IPS-15b (cell line): ENCODE measurements at regions not wholly inside any gene's neighbourhood (a gene's known extent, or its start where the extent isn't known, plus 50 kb on each side); places are given as distances from the start of the nearest gene placed in this dataset.
"Not testable (repeated sequence)": the region's sequence is repeated elsewhere in the genome, so short reads cannot be mapped to it uniquely, and the experiment has no call there.

Experiments used
- H3K27me3 ChIP-seq: one replicate; pipeline ENCODE4 v1.6.1; 2013; ENCODE audit warnings: low read length; ENCODE audit not compliant: control insufficient read depth, insufficient read depth
- H3K36me3 ChIP-seq: one replicate; pipeline ENCODE4 v1.6.1; 2013; ENCODE audit warnings: low read length; ENCODE audit not compliant: control insufficient read depth, insufficient read depth
- H3K4me1 ChIP-seq: one replicate; pipeline ENCODE4 v1.6.1; 2013; ENCODE audit warnings: mild to moderate bottlenecking, low read length; ENCODE audit not compliant: control insufficient read depth, insufficient read depth
- H3K4me3 ChIP-seq: one replicate; pipeline ENCODE4 v1.5.1; 2013; ENCODE audit warnings: low read depth, low read length
- H3K9ac ChIP-seq: one replicate; pipeline ENCODE4 v1.6.1; 2013; ENCODE audit warnings: low read depth, mild to moderate bottlenecking, low read length
- H3K9me3 ChIP-seq: one replicate; pipeline ENCODE4 v1.6.1; 2013; ENCODE audit warnings: mild to moderate bottlenecking, low read length; ENCODE audit not compliant: control insufficient read depth, insufficient read depth

- no peaks in the 10 kb centered on the region for H3K27me3 ChIP-seq
- H3K9ac ChIP-seq = no peak overlapping the region
- no peaks in the 10 kb centered on the region for H3K36me3 ChIP-seq
- no peak overlapping the region for H3K4me3 ChIP-seq
- H3K9me3 ChIP-seq = no peaks in the 10 kb centered on the region
- H3K4me1 ChIP-seq = no peaks in the 10 kb centered on the region
These were observed 277.8 kb downstream of the PHF14 start for GRCh38 chr7:11251436-11251835.

- no peaks in the 10 kb centered on the region for H3K9me3 ChIP-seq
- H3K27me3 ChIP-seq = no peaks in the 10 kb centered on the region
- no peak overlapping the region for H3K9ac ChIP-seq
- H3K4me3 ChIP-seq = no peak overlapping the region
- H3K4me1 ChIP-seq = no peaks in the 10 kb centered on the region
- no peaks in the 10 kb centered on the region for H3K36me3 ChIP-seq
These were observed 278.4 kb downstream of the PHF14 start for GRCh38 chr7:11252011-11252607.

- Histone ChIP-seq H3K9me3 (no peaks in the 10 kb centered on the region), H3K36me3 (no peaks in the 10 kb centered on the region), H3K4me3 (no peak overlapping the region), H3K9ac (no peak overlapping the region), H3K4me1 (no peaks in the 10 kb centered on the region), H3K27me3 (no peaks in the 10 kb centered on the region)
These were observed 279.1 kb downstream of the PHF14 start for GRCh38 chr7:11252705-11253272.

- Histone ChIP-seq H3K9ac (no peak overlapping the region), H3K27me3 (no peaks in the 10 kb centered on the region), H3K4me1 (no peaks in the 10 kb centered on the region), H3K4me3 (no peak overlapping the region), H3K36me3 (no peaks in the 10 kb centered on the region), H3K9me3 (no peaks in the 10 kb centered on the region)
These were observed 282.8 kb downstream of the PHF14 start for GRCh38 chr7:11256501-11256900.

GRCh38 chr7:11261470-11261869, 287.8 kb downstream of the PHF14 start:
- no peaks in the 10 kb centered on the region for H3K4me1 ChIP-seq
- no peaks in the 10 kb centered on the region for H3K36me3 ChIP-seq

GRCh38 chr7:11266101-11266500, 292.4 kb downstream of the PHF14 start:
- Histone ChIP-seq H3K4me3 (no peak overlapping the region), H3K36me3 (no peaks in the 10 kb centered on the region), H3K9ac (no peak overlapping the region), H3K27me3 (no peaks in the 10 kb centered on the region), H3K9me3 (no peaks in the 10 kb centered on the region), H3K4me1 (no peaks in the 10 kb centered on the region)

More at GRCh38 chr7:11261470-11261869, 287.8 kb downstream of the PHF14 start:
- Histone ChIP-seq H3K9ac (no peak overlapping the region), H3K9me3 (no peaks in the 10 kb centered on the region), H3K4me3 (no peak overlapping the region), H3K27me3 (no peaks in the 10 kb centered on the region)

GRCh38 chr7:11272352-11272751, 298.7 kb downstream of the PHF14 start:
- no peaks in the 10 kb centered on the region for H3K36me3 ChIP-seq
- H3K9me3 ChIP-seq = no peaks in the 10 kb centered on the region
- no peak overlapping the region for H3K4me3 ChIP-seq
- H3K27me3 ChIP-seq = no peaks in the 10 kb centered on the region
- H3K4me1 ChIP-seq = peaks cover 7% of the 10 kb centered on the region
- no peak overlapping the region for H3K9ac ChIP-seq

- H3K4me3 ChIP-seq = no peak overlapping the region
- H3K4me1 ChIP-seq = peaks cover 7% of the 10 kb centered on the region
- no peaks in the 10 kb centered on the region for H3K27me3 ChIP-seq
These were observed 300.4 kb downstream of the PHF14 start for GRCh38 chr7:11274074-11274473.

GRCh38 chr7:11281953-11282352, 308.3 kb downstream of the PHF14 start:
- no peaks in the 10 kb centered on the region for H3K4me1 ChIP-seq
- H3K36me3 ChIP-seq = no peaks in the 10 kb centered on the region
- no peak overlapping the region for H3K4me3 ChIP-seq
- H3K9me3 ChIP-seq = no peaks in the 10 kb centered on the region
- no peaks in the 10 kb centered on the region for H3K27me3 ChIP-seq
- H3K9ac ChIP-seq = no peak overlapping the region

More at GRCh38 chr7:11274074-11274473, 300.4 kb downstream of the PHF14 start:
- H3K36me3 ChIP-seq = no peaks in the 10 kb centered on the region
- H3K9me3 ChIP-seq = no peaks in the 10 kb centered on the region
- no peak overlapping the region for H3K9ac ChIP-seq

GRCh38 chr7:11283584-11283983, 309.9 kb downstream of the PHF14 start:
- not testable (repeated sequence) for H3K9me3 ChIP-seq, H3K36me3 ChIP-seq, H3K9ac ChIP-seq, H3K4me1 ChIP-seq, H3K27me3 ChIP-seq, H3K4me3 ChIP-seq

- Histone ChIP-seq H3K9me3 (no peaks in the 10 kb centered on the region), H3K4me1 (no peaks in the 10 kb centered on the region), H3K27me3 (no peaks in the 10 kb centered on the region), H3K4me3 (no peak overlapping the region), H3K9ac (no peak overlapping the region), H3K36me3 (no peaks in the 10 kb centered on the region)
These were observed 317.2 kb downstream of the PHF14 start for GRCh38 chr7:11290863-11291262.

GRCh38 chr7:11294218-11294617, 320.5 kb downstream of the PHF14 start:
- Histone ChIP-seq H3K27me3 (no peaks in the 10 kb centered on the region), H3K9ac (no peak overlapping the region), H3K9me3 (no peaks in the 10 kb centered on the region), H3K4me3 (no peak overlapping the region), H3K36me3 (no peaks in the 10 kb centered on the region), H3K4me1 (no peaks in the 10 kb centered on the region)
